Right lobe of liver (tissue), 6 donors: ENCODE measurements at regions not wholly inside any gene's neighbourhood (a gene's known extent, or its start where the extent isn't known, plus 50 kb on each side); places are given as distances from the start of the nearest gene placed in this dataset.
A peak's percentile ranks its signal among the peaks of the same experiment; 100 is the strongest.

Experiments
- ATAC-seq, 4 donors: fragments of 200-7000 bp; cut with Tn5 transposase; one replicate each; pipeline ENCODE4 v1.9.1; 2020; ENCODE audit warnings: mild to moderate bottlenecking in 4 of 4, moderate library complexity in 4 of 4
- DNase-seq, 3 donors: peaks; one replicate each; pipeline ENCODE4 v3.0.0-alpha.2; 2020
- H3K27ac ChIP-seq, 3 donors: fragments of 200-600 bp; one replicate each; pipeline ENCODE4 v1.8.0; 2022
- H3K27me3 ChIP-seq, 2 donors: fragments of 200-600 bp; one replicate each; pipeline ENCODE4 v1.8.0; 2022
- H3K36me3 ChIP-seq, 4 donors: fragments of 200-600 bp; sonication (generic) in 1 of 4; one replicate each; pipeline versions ENCODE4 v1.5.1 to v1.8.0; 2017 to 2022; ENCODE audit warnings: control low read depth in 1 of 4
- H3K4me1 ChIP-seq, 4 donors: fragments of 200-600 bp; sonication (generic) in 1 of 4; one replicate each; pipeline versions ENCODE4 v1.5.1 to v1.8.0; 2017 to 2022; ENCODE audit warnings: control low read depth in 1 of 4
- H3K4me3 ChIP-seq, 3 donors: fragments of 200-600 bp; one replicate each; pipeline ENCODE4 v1.8.0; 2022
- H3K9me3 ChIP-seq, 4 donors: fragments of 200-600 bp; sonication (generic) in 1 of 4; one replicate each; pipeline versions ENCODE4 v1.5.1 to v1.8.0; 2017 to 2022; ENCODE audit warnings: control low read depth in 1 of 4
- CTCF ChIP-seq, 4 donors: fragments of 200-600 bp in 3 of 4; fragments of 450-650 bp in 1 of 4; IDR thresholded peaks; one replicate each; pipeline versions ENCODE4 v1.5.1 to v1.8.0; 2016 to 2022; ENCODE audit warnings: antibody characterized with exemption in 4 of 4, mild to moderate bottlenecking in 2 of 4
- POLR2A ChIP-seq: fragments of 450-650 bp; IDR thresholded peaks from one replicate; pipeline ENCODE4 v1.6.1; 2017; ENCODE audit warnings: antibody characterized with exemption, mild to moderate bottlenecking
- WGBS: methylation state at CpG from one replicate; pipeline ENCODE4 v1.1.6; 2018; ENCODE audit warnings: low coverage, low lambda C conversion rate; ENCODE audit not compliant: insufficient coverage; ENCODE audit errors: missing lambda C conversion rate; 5-methylcytosine and 5-hydroxymethylcytosine counted together
- intact Hi-C, 2 donors: fragments of 100-400 bp; cut with DNase I; formaldehyde crosslinking; loops; one replicate each; pipeline versions ENCODE4 v1.11.2 to v1.14.1; 2022
- donor health status: DM: no; HTN: yes; CAD: no.
- donor health status: DM: no; HTN: no; CAD: no.
- donor health status: DM: no; HTN: no; CAD: no.
- donor health status: DM: no; HTN: yes; CAD: no.
- donor health status: DM: no; HTN: yes; CAD: no.

GRCh38 chr1:219676012-219676765, 63.3 kb upstream of the ZC3H11B start:
- Histone ChIP-seq H3K4me3 (no peak overlapping the region), H3K27me3 (no peaks in the 10 kb centered on the region), H3K4me1 (no peaks in the 10 kb centered on the region), H3K36me3 (no peaks in the 10 kb centered on the region), H3K9me3 (no peaks in the 10 kb centered on the region), H3K27ac (no peak overlapping the region)
- 58% methylated on average over 8 of the region's 8 CpGs for WGBS
- TF ChIP-seq POLR2A (no peak), CTCF (IDR thresholded peaks at IDR 0.05) (no peak)
- intact Hi-C loops = no loop called here
- ATAC-seq = no peak
- no peak for DNase-seq

- Histone ChIP-seq H3K27me3 (no peaks in the 10 kb centered on the region), H3K4me1 (peaks cover 0 to 24% (median 10%) of the 10 kb centered on the region in 4 donors), H3K36me3 (no peaks in the 10 kb centered on the region), H3K27ac (no peak overlapping the region), H3K9me3 (no peaks in the 10 kb centered on the region), H3K4me3 (no peak overlapping the region)
- ATAC-seq (peak in 3 of 4 donors; percentile 43 to 55 (median 45)), DNase-seq (peak in 1 of 3 donors; percentile 20)
- 62% methylated on average over 7 of the region's 7 CpGs for WGBS
- TF ChIP-seq POLR2A (no peak), CTCF (IDR thresholded peaks at IDR 0.05) (no peak)
- intact Hi-C loops = no loop called here
These were observed 57.7 kb upstream of the ZC3H11B start for GRCh38 chr1:219670426-219671149.

GRCh38 chr1:219669556-219669955, 56.7 kb upstream of the ZC3H11B start:
- intact Hi-C loops = no loop called here
- TF ChIP-seq POLR2A (no peak), CTCF (IDR thresholded peaks at IDR 0.05) (no peak)
- no peaks in the 10 kb centered on the region for H3K9me3 ChIP-seq
- DNase-seq = no peak
- no peak overlapping the region for H3K4me3 ChIP-seq
- 100% methylated on average over 3 of the region's 3 CpGs for WGBS
- no peak overlapping the region for H3K27ac ChIP-seq
- H3K4me1 ChIP-seq = peaks cover 0 to 32% (median 12%) of the 10 kb centered on the region in 4 donors
- ATAC-seq = no peak
- no peaks in the 10 kb centered on the region for H3K27me3 ChIP-seq
- no peaks in the 10 kb centered on the region for H3K36me3 ChIP-seq

- Histone ChIP-seq H3K9me3 (no peaks in the 10 kb centered on the region), H3K4me3 (no peak overlapping the region), H3K27ac (no peak overlapping the region), H3K4me1 (peaks cover 0 to 38% (median 15%) of the 10 kb centered on the region in 4 donors), H3K27me3 (no peaks in the 10 kb centered on the region), H3K36me3 (no peaks in the 10 kb centered on the region)
- ATAC-seq = no peak
- no peak for TF ChIP-seq POLR2A
- no peak for TF ChIP-seq CTCF (IDR thresholded peaks at IDR 0.05)
- no peak for DNase-seq
- 52% methylated on average over 4 of the region's 4 CpGs for WGBS
- intact Hi-C loops = no loop called here
These were observed 56.1 kb upstream of the ZC3H11B start for GRCh38 chr1:219669042-219669441.
